ENCODE measurements at regions not wholly inside any gene's neighbourhood (a gene's known extent, or its start where the extent isn't known, plus 50 kb on each side); places are given as distances from the start of the nearest gene placed in this dataset.
A peak's percentile ranks its signal among the peaks of the same experiment; 100 is the strongest.

DNA sequence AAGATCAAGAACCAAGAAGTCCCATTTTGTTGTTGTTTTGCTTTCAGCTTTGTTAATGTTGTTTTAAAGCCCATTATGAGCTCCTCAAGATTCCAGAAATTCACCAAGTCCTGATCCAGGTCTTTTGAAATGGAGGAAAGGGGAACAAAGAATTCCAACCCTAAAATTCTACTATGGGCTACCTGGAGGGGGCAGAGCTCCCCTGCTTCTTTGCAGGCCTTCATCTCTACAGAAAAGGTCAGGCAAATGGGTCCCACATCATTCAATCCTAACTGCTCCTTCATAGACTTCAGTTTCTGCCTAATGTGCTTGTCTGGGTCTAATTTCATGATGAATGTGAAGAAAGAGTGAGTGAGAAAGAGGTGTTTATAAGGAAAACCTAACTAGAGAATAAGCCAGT is 375.5 kb downstream of the TOX3 start:
- Histone ChIP-seq H3K27me3 (ENCODE audit: control insufficient read depth, insufficient read depth, low read length) (no peaks in the 10 kb centered on the region), H3K4me3 (ENCODE audit: low read depth, low read length) (no peak overlapping the region), H3K27ac (ENCODE audit: insufficient read depth, low read length, poor library complexity, severe bottlenecking) (no peak overlapping the region), H3K9me3 (ENCODE audit: control insufficient read depth in 2 of 2, low read length in 2 of 2) (no peaks in the 10 kb centered on the region), H3K4me1 (ENCODE audit: control insufficient read depth, insufficient read depth, low read length, poor library complexity, severe bottlenecking) (no peaks in the 10 kb centered on the region), H3K36me3 (ENCODE audit: control insufficient read depth, insufficient read depth, low read length) (no peaks in the 10 kb centered on the region)
- Mint-ChIP-seq H3K27me3 (no peaks in the 10 kb centered on the region), H3K9me3 (peaks cover 0 to 6% (median 4%) of the 10 kb centered on the region in 7 donors), H3K4me1 (no peaks in the 10 kb centered on the region), H3K27ac (no peak overlapping the region), H3K4me3 (peak overlapping the region in 1 of 4 donors; percentile 65), H3K36me3 (no peaks in the 10 kb centered on the region)
- ATAC-seq (ENCODE audit: low read depth in 2 of 2) (no peak), DNase-seq (no peak)

DNA sequence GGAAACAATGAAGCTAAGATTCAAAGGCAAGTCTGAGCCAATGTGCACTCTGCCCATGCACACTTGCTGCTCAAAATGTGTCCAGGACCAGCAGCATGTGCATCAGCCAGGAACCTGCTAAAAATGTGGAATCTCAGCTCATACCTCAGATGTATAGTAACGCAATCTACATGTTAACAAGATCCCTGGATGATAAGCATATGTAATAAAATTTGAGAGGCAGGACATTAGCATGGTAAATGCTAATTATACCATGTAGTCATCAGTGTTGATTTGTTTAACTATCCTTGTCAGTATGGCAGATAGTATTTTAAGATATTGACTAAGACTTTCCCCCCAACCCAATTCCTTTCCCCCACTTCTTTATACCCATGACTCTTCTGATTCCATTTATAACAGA is 379.6 kb downstream of the TOX3 start:
- ATAC-seq (ENCODE audit: low read depth in 2 of 2) (no peak), DNase-seq (no peak)
- Histone ChIP-seq H3K36me3 (ENCODE audit: control insufficient read depth, insufficient read depth, low read length) (no peaks in the 10 kb centered on the region), H3K4me1 (ENCODE audit: control insufficient read depth, insufficient read depth, low read length, poor library complexity, severe bottlenecking) (no peaks in the 10 kb centered on the region), H3K4me3 (ENCODE audit: low read depth, low read length) (no peak overlapping the region), H3K27me3 (ENCODE audit: control insufficient read depth, insufficient read depth, low read length) (no peaks in the 10 kb centered on the region), H3K27ac (ENCODE audit: insufficient read depth, low read length, poor library complexity, severe bottlenecking) (no peak overlapping the region), H3K9me3 (ENCODE audit: control insufficient read depth in 2 of 2, low read length in 2 of 2) (no peaks in the 10 kb centered on the region)
- peaks cover 0 to 9% (median 2%) of the 10 kb centered on the region in 7 donors for H3K9me3 Mint-ChIP-seq
- no peak overlapping the region for H3K27ac Mint-ChIP-seq
- no peaks in the 10 kb centered on the region for H3K27me3 Mint-ChIP-seq
- H3K4me3 Mint-ChIP-seq, result no peak overlapping the region
- no peaks in the 10 kb centered on the region for H3K4me1 Mint-ChIP-seq
- no peaks in the 10 kb centered on the region for H3K36me3 Mint-ChIP-seq

DNA sequence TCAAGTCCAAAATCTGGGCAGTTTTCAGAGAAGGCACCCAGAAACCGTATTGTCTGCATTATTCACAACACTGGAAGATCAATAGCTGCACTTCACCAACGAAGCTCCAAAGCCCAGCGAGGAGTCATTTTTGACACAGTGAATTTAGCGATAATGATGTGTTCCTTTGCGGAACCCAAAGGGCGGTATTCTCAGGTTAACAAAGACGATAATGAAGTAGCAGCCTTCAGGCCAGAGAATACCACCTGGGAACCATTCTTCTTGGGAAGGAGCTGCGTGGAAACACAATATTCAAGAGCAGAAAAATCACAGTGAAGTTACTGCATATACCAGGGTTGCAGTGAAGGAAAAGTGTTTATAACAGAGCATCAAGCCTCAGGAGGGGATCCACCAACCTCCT is 381.0 kb downstream of the TOX3 start:
- Histone ChIP-seq H3K4me3 (ENCODE audit: low read depth, low read length) (no peak overlapping the region), H3K27ac (ENCODE audit: insufficient read depth, low read length, poor library complexity, severe bottlenecking) (no peak overlapping the region), H3K9me3 (ENCODE audit: control insufficient read depth in 2 of 2, low read length in 2 of 2) (no peaks in the 10 kb centered on the region), H3K4me1 (ENCODE audit: control insufficient read depth, insufficient read depth, low read length, poor library complexity, severe bottlenecking) (no peaks in the 10 kb centered on the region), H3K36me3 (ENCODE audit: control insufficient read depth, insufficient read depth, low read length) (no peaks in the 10 kb centered on the region), H3K27me3 (ENCODE audit: control insufficient read depth, insufficient read depth, low read length) (no peaks in the 10 kb centered on the region)
- DNase-seq (no peak), ATAC-seq (ENCODE audit: low read depth in 2 of 2) (no peak)
- Mint-ChIP-seq H3K9me3 (peaks cover 0 to 9% (median 0%) of the 10 kb centered on the region in 7 donors), H3K27me3 (no peaks in the 10 kb centered on the region), H3K36me3 (no peaks in the 10 kb centered on the region), H3K4me1 (no peaks in the 10 kb centered on the region), H3K4me3 (no peak overlapping the region), H3K27ac (no peak overlapping the region)

DNA sequence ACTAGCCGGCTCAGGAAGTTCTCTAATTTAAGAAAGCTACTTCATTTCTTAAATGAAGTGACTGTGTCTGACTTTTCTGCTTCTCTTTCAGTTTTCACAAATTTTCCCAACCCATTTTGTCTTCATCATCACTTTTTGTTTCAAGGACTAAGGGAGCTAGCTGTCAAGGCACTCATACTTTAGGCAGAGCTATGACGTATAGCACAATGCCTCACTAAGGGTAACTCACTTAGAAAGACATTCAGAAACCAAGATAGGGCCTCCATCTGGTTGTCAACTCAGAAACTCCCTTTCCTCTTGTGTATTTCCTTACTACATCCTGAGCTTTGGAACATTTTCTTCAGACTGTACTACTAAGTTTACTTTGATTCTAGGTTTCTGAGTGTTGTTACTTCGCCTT is 397.9 kb downstream of the TOX3 start:
- ATAC-seq (ENCODE audit: low read depth in 2 of 2) (no peak), DNase-seq (no peak)
- no peak overlapping the region for H3K27ac ChIP-seq (ENCODE audit: insufficient read depth, low read length, poor library complexity, severe bottlenecking)
- H3K4me3 ChIP-seq (ENCODE audit: low read depth, low read length), result no peak overlapping the region
- Mint-ChIP-seq H3K4me1 (no peaks in the 10 kb centered on the region), H3K36me3 (no peaks in the 10 kb centered on the region), H3K9me3 (peaks cover 0 to 6% (median 0%) of the 10 kb centered on the region in 7 donors), H3K27ac (no peak overlapping the region), H3K27me3 (no peaks in the 10 kb centered on the region), H3K4me3 (no peak overlapping the region)
- H3K4me1 ChIP-seq (ENCODE audit: control insufficient read depth, insufficient read depth, low read length, poor library complexity, severe bottlenecking), result no peaks in the 10 kb centered on the region
- no peaks in the 10 kb centered on the region for H3K27me3 ChIP-seq (ENCODE audit: control insufficient read depth, insufficient read depth, low read length)
- no peaks in the 10 kb centered on the region for H3K9me3 ChIP-seq (ENCODE audit: control insufficient read depth in 2 of 2, low read length in 2 of 2)
- H3K36me3 ChIP-seq (ENCODE audit: control insufficient read depth, insufficient read depth, low read length), result no peaks in the 10 kb centered on the region

DNA sequence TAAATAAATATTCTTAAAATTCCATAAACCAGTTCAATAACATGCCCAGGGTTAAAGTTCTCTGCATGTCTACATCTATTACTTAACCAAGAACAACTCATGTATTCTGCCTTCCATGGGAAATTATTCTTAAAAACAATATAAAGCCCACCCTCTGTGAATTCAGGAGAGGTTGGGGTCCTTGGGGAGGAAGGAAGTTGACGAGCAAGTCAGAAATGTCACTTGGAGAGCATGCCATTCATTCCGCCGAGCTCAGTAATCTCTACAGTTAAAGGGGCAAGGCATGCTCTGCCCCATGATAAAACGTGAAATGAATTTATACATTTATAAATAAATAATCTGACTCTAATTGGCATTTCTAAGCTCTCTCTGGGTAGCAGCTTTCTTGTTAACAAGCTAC is 405.1 kb downstream of the TOX3 start:
- Mint-ChIP-seq H3K27me3 (no peaks in the 10 kb centered on the region), H3K4me1 (no peaks in the 10 kb centered on the region), H3K36me3 (no peaks in the 10 kb centered on the region), H3K27ac (no peak overlapping the region), H3K4me3 (no peak overlapping the region), H3K9me3 (peaks cover 0 to 22% (median 2%) of the 10 kb centered on the region in 7 donors)
- Histone ChIP-seq H3K27me3 (ENCODE audit: control insufficient read depth, insufficient read depth, low read length) (no peaks in the 10 kb centered on the region), H3K27ac (ENCODE audit: insufficient read depth, low read length, poor library complexity, severe bottlenecking) (no peak overlapping the region), H3K36me3 (ENCODE audit: control insufficient read depth, insufficient read depth, low read length) (no peaks in the 10 kb centered on the region), H3K4me3 (ENCODE audit: low read depth, low read length) (no peak overlapping the region), H3K4me1 (ENCODE audit: control insufficient read depth, insufficient read depth, low read length, poor library complexity, severe bottlenecking) (no peaks in the 10 kb centered on the region), H3K9me3 (ENCODE audit: control insufficient read depth in 2 of 2, low read length in 2 of 2) (no peaks in the 10 kb centered on the region)
- ATAC-seq (ENCODE audit: low read depth in 2 of 2) (no peak), DNase-seq (no peak)

DNA sequence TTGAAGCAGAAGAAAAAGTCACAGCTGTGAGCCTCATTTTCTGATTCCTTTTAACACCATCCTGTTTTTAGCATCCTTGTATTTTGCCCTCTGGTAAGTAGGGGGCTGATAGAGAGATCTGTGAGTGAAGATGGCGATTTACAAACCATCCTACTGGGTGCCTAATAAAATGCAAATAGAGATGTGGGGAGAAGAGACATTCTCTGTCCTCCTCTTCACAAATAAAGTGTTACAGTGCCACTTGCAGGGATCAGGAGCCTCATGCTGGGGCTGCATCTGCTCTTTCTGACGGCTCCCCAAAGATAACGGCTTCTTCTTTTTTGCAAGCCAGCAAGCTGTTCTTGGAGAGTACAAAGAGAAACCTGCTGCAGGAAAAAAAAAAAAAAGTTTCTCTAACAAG is 418.6 kb downstream of the TOX3 start:
- H3K36me3 Mint-ChIP-seq, result no peaks in the 10 kb centered on the region
- H3K4me3 Mint-ChIP-seq, result no peak overlapping the region
- peaks cover 0 to 2% of the 10 kb centered on the region in 2 experiments for H3K9me3 ChIP-seq (ENCODE audit: control insufficient read depth in 2 of 2, low read length in 2 of 2)

DNA sequence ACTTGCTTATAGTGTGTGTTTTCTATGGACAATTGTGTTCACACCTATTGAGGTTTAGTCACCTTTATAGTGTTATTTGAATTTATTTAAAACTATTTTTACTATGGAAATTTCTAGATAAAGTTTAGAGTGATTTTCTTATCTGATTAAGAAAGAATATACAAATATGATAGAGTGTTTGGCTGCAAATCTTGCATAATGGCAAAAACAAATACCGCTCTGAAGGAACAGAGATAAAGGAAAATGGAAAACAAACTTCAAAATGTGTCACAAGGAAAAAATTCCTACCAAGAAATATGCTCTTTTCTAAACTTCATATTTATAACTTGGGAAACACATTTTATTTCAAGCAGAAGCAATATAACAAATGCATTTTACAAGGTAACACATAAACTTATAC is 423.1 kb downstream of the TOX3 start:
- no peak for DNase-seq
- no peaks in the 10 kb centered on the region for H3K4me1 Mint-ChIP-seq
- Histone ChIP-seq H3K27me3 (ENCODE audit: control insufficient read depth, insufficient read depth, low read length) (no peaks in the 10 kb centered on the region), H3K4me1 (ENCODE audit: control insufficient read depth, insufficient read depth, low read length, poor library complexity, severe bottlenecking) (no peaks in the 10 kb centered on the region), H3K9me3 (ENCODE audit: control insufficient read depth in 2 of 2, low read length in 2 of 2) (peaks cover 2 to 3% of the 10 kb centered on the region in 2 experiments), H3K36me3 (ENCODE audit: control insufficient read depth, insufficient read depth, low read length) (no peaks in the 10 kb centered on the region), H3K4me3 (ENCODE audit: low read depth, low read length) (no peak overlapping the region), H3K27ac (ENCODE audit: insufficient read depth, low read length, poor library complexity, severe bottlenecking) (no peak overlapping the region)
- H3K36me3 Mint-ChIP-seq, result no peaks in the 10 kb centered on the region
- no peaks in the 10 kb centered on the region for H3K27me3 Mint-ChIP-seq
- H3K4me3 Mint-ChIP-seq, result no peak overlapping the region
- no peak overlapping the region for H3K27ac Mint-ChIP-seq
- ATAC-seq (ENCODE audit: low read depth in 2 of 2), result no peak
- H3K9me3 Mint-ChIP-seq, result peaks cover 4 to 14% (median 8%) of the 10 kb centered on the region in 7 donors

More for the DNA sequence above, 418.6 kb downstream of the TOX3 start:
- H3K4me1 ChIP-seq (ENCODE audit: control insufficient read depth, insufficient read depth, low read length, poor library complexity, severe bottlenecking), result no peaks in the 10 kb centered on the region
- no peaks in the 10 kb centered on the region for H3K27me3 ChIP-seq (ENCODE audit: control insufficient read depth, insufficient read depth, low read length)
- ATAC-seq (ENCODE audit: low read depth in 2 of 2), result no peak
- Mint-ChIP-seq H3K27ac (no peak overlapping the region), H3K4me1 (no peaks in the 10 kb centered on the region), H3K9me3 (peaks cover 0 to 16% (median 6%) of the 10 kb centered on the region in 7 donors), H3K27me3 (no peaks in the 10 kb centered on the region)
- DNase-seq, result no peak
- H3K4me3 ChIP-seq (ENCODE audit: low read depth, low read length), result no peak overlapping the region
- H3K36me3 ChIP-seq (ENCODE audit: control insufficient read depth, insufficient read depth, low read length), result no peaks in the 10 kb centered on the region
- H3K27ac ChIP-seq (ENCODE audit: insufficient read depth, low read length, poor library complexity, severe bottlenecking), result no peak overlapping the region

DNA sequence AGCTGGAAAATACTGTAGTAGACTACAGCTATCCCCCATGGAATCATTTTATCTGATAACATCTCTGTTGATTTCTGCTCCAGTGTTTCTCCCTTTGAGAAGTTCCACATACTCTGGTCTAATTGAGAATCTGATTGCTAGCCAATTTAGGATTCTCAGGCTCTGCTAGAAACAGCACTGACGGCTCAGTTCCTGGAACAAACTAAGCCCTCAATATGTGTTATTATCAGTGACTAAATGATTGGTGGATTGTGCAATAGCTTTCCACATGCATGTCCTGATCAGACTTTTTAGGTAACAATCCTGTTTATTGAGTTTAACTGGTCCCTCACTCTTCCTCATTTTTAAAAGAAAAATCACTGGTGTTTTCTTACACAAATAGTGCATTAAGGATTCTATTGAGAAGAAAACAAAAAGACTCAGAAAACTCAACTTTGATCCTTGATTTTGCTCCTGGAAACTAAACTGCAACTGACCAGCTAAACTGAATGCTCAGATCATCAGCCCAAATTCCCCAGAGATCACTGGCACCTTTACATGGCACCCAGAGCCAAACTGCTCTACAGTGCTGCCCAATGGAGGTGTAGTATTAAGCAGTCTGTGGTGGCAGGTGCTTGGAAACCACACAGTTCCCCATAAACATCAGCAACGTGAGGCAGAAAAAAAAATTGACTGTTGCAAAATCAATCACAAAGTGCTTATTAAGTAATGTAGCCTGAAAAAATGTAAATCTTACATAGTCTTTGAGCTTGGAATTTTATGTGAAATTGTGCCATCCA is 423.7 kb downstream of the TOX3 start:
- Mint-ChIP-seq H3K27me3 (no peaks in the 10 kb centered on the region), H3K36me3 (no peaks in the 10 kb centered on the region), H3K4me1 (no peaks in the 10 kb centered on the region), H3K27ac (peak overlapping the region in 1 of 3 donors; percentile 21), H3K4me3 (no peak overlapping the region), H3K9me3 (peaks cover 4 to 13% (median 8%) of the 10 kb centered on the region in 7 donors)
- Histone ChIP-seq H3K27me3 (ENCODE audit: control insufficient read depth, insufficient read depth, low read length) (no peaks in the 10 kb centered on the region), H3K27ac (ENCODE audit: insufficient read depth, low read length, poor library complexity, severe bottlenecking) (no peak overlapping the region), H3K4me1 (ENCODE audit: control insufficient read depth, insufficient read depth, low read length, poor library complexity, severe bottlenecking) (no peaks in the 10 kb centered on the region), H3K36me3 (ENCODE audit: control insufficient read depth, insufficient read depth, low read length) (no peaks in the 10 kb centered on the region), H3K4me3 (ENCODE audit: low read depth, low read length) (no peak overlapping the region), H3K9me3 (ENCODE audit: control insufficient read depth in 2 of 2, low read length in 2 of 2) (peaks cover 2 to 9% of the 10 kb centered on the region in 2 experiments)
- no peak for DNase-seq
- no peak for ATAC-seq (ENCODE audit: low read depth in 2 of 2)

Data from CD4-positive, CD25-positive, alpha-beta regulatory T cell (primary cell).